Left lung (tissue), 4 donors: ENCODE measurements at regions not wholly inside any gene's neighbourhood (a gene's known extent, or its start where the extent isn't known, plus 50 kb on each side); places are given as distances from the start of the nearest gene placed in this dataset.
"Not testable (repeated sequence)": the region's sequence is repeated elsewhere in the genome, so short reads cannot be mapped to it uniquely, and the experiment has no call there.

Source experiments
- ATAC-seq: fragments of 200-7000 bp; cut with Tn5 transposase; one replicate; pipeline ENCODE4 v1.9.1; 2020; ENCODE audit warnings: moderate library complexity
- DNase-seq, 4 donors: peaks; one replicate each; pipeline ENCODE4 v3.0.0-alpha.2; 2013 to 2020
- H3K27ac ChIP-seq, 2 donors: fragments of 200-600 bp; sonication (generic) in 1 of 2; one replicate each; pipeline versions ENCODE4 v1.5.0 to v1.8.0; 2020 to 2021
- H3K27me3 ChIP-seq, 2 donors: fragments of 200-600 bp; sonication (generic) in 1 of 2; one replicate each; pipeline versions ENCODE4 v1.5.0 to v1.8.0; 2020 to 2021
- H3K36me3 ChIP-seq, 2 donors: fragments of 200-600 bp; sonication (generic) in 1 of 2; one replicate each; pipeline versions ENCODE4 v1.5.0 to v1.8.0; 2020 to 2021
- H3K4me1 ChIP-seq, 2 donors: fragments of 200-600 bp; one replicate each; pipeline ENCODE4 v1.8.0; 2021
- H3K4me3 ChIP-seq, 2 donors: fragments of 200-600 bp; sonication (generic) in 1 of 2; one replicate each; pipeline versions ENCODE4 v1.5.0 to v1.8.0; 2020 to 2021; ENCODE audit warnings: mild to moderate bottlenecking in 1 of 2
- H3K9me3 ChIP-seq, 2 donors: fragments of 200-600 bp; sonication (generic) in 1 of 2; one replicate each; pipeline versions ENCODE4 v1.5.0 to v1.8.0; 2020 to 2021
- CTCF ChIP-seq, 2 donors: fragments of 200-600 bp; sonication (generic) in 1 of 2; IDR thresholded peaks; one replicate each; pipeline versions ENCODE4 v1.5.0 to v1.8.0; 2021; ENCODE audit warnings: antibody characterized with exemption in 2 of 2
- intact Hi-C, 2 donors: fragments of 100-400 bp; cut with DNase I; formaldehyde crosslinking; loops; one replicate each; pipeline versions ENCODE4 v1.11.2 to v1.14.2; 2022
- donor health status: DM: no; HTN: yes; CAD: no.
- donor health status: DM: no; HTN: no; CAD: no.

- Histone ChIP-seq H3K36me3 (no peaks in the 10 kb centered on the region), H3K27ac (no peak overlapping the region)
Measured at GRCh38 chr5:9820691-9821449, 190.7 kb upstream of the TAS2R1 start.

GRCh38 chr5:9818340-9818845, 188.2 kb upstream of the TAS2R1 start:
- H3K36me3 ChIP-seq = no peaks in the 10 kb centered on the region
- H3K4me3 ChIP-seq = no peak overlapping the region
- H3K27ac ChIP-seq = no peak overlapping the region
- peaks cover 0 to 2% of the 10 kb centered on the region in 2 donors for H3K9me3 ChIP-seq
- no peak for ATAC-seq
- no peak for TF ChIP-seq CTCF (IDR thresholded peaks at IDR 0.05)
- H3K27me3 ChIP-seq = no peaks in the 10 kb centered on the region
- intact Hi-C loops = no loop called here
- no peak for DNase-seq
- H3K4me1 ChIP-seq = no peaks in the 10 kb centered on the region

More at GRCh38 chr5:9820691-9821449, 190.7 kb upstream of the TAS2R1 start:
- intact Hi-C loops = no loop called here
- Histone ChIP-seq H3K4me1 (no peaks in the 10 kb centered on the region), H3K4me3 (no peak overlapping the region), H3K9me3 (peaks cover 0 to 2% of the 10 kb centered on the region in 2 donors), H3K27me3 (no peaks in the 10 kb centered on the region)
- ATAC-seq (no peak), DNase-seq (no peak)
- no peak for TF ChIP-seq CTCF (IDR thresholded peaks at IDR 0.05)

GRCh38 chr5:9817819-9818218, 187.7 kb upstream of the TAS2R1 start:
- H3K4me3 ChIP-seq = no peak overlapping the region
- ATAC-seq (no peak), DNase-seq (no peak)
- TF ChIP-seq CTCF (IDR thresholded peaks at IDR 0.05) = no peak
- H3K4me1 ChIP-seq = no peaks in the 10 kb centered on the region
- peaks cover 0 to 2% of the 10 kb centered on the region in 2 donors for H3K9me3 ChIP-seq
- no peaks in the 10 kb centered on the region for H3K36me3 ChIP-seq
- H3K27me3 ChIP-seq = no peaks in the 10 kb centered on the region
- intact Hi-C loops = no loop called here
- H3K27ac ChIP-seq = no peak overlapping the region

GRCh38 chr5:9815051-9815450, 184.9 kb upstream of the TAS2R1 start:
- Histone ChIP-seq H3K9me3 (no peaks in the 10 kb centered on the region), H3K27ac (no peak overlapping the region), H3K4me3 (no peak overlapping the region), H3K36me3 (no peaks in the 10 kb centered on the region), H3K4me1 (no peaks in the 10 kb centered on the region), H3K27me3 (no peaks in the 10 kb centered on the region)
- DNase-seq (no peak), ATAC-seq (no peak)
- intact Hi-C loops = no loop called here
- TF ChIP-seq CTCF (IDR thresholded peaks at IDR 0.05) = no peak

DNA sequence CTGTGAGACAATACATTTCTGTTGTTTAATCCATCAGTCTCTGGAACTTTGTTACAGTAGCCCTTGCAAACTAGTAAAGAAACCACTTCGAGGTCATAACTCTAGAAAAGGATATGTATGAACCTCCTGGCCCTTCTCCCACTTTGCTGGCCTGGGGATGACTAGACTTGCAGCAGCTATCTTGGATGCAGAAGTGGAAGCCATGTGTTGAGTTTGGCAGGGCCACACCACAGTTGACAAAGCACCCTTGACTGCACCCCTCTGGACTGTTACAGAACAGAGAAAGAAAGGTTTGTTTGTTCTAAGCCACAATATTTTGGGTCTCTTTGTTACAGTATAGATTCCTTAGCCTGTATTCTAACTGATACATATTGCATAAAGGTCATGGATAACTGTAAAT, 183.2 kb upstream of the TAS2R1 start:
- Histone ChIP-seq H3K9me3 (no peaks in the 10 kb centered on the region), H3K36me3 (no peaks in the 10 kb centered on the region), H3K27me3 (no peaks in the 10 kb centered on the region), H3K4me3 (no peak overlapping the region), H3K4me1 (no peaks in the 10 kb centered on the region), H3K27ac (no peak overlapping the region)
- no peak for TF ChIP-seq CTCF (IDR thresholded peaks at IDR 0.05)
- no peak for ATAC-seq
- no peak for DNase-seq
- intact Hi-C loops = no loop called here

- intact Hi-C loops, H3K27ac ChIP-seq, H3K4me1 ChIP-seq, H3K27me3 ChIP-seq, ATAC-seq, DNase-seq, H3K36me3 ChIP-seq, H3K4me3 ChIP-seq: not testable (repeated sequence)
- peaks cover 0 to 11% of the 10 kb centered on the region in 2 donors for H3K9me3 ChIP-seq
Measured at GRCh38 chr5:9807366-9807765, 177.2 kb upstream of the TAS2R1 start.
